Activated CD4-positive, alpha-beta T cell treated with anti-CD3 and anti-CD28 coated beads for 4 hours (primary cell): ENCODE measurements at regions not wholly inside any gene's neighbourhood (a gene's known extent, or its start where the extent isn't known, plus 50 kb on each side); places are given as distances from the start of the nearest gene placed in this dataset.
"Not testable (repeated sequence)": the region's sequence is repeated elsewhere in the genome, so short reads cannot be mapped to it uniquely, and the experiment has no call there.

Source experiments
- DNase-seq, 2 donors: peaks; one replicate each; pipeline ENCODE4 v3.0.0-alpha.2; 2020

DNA sequence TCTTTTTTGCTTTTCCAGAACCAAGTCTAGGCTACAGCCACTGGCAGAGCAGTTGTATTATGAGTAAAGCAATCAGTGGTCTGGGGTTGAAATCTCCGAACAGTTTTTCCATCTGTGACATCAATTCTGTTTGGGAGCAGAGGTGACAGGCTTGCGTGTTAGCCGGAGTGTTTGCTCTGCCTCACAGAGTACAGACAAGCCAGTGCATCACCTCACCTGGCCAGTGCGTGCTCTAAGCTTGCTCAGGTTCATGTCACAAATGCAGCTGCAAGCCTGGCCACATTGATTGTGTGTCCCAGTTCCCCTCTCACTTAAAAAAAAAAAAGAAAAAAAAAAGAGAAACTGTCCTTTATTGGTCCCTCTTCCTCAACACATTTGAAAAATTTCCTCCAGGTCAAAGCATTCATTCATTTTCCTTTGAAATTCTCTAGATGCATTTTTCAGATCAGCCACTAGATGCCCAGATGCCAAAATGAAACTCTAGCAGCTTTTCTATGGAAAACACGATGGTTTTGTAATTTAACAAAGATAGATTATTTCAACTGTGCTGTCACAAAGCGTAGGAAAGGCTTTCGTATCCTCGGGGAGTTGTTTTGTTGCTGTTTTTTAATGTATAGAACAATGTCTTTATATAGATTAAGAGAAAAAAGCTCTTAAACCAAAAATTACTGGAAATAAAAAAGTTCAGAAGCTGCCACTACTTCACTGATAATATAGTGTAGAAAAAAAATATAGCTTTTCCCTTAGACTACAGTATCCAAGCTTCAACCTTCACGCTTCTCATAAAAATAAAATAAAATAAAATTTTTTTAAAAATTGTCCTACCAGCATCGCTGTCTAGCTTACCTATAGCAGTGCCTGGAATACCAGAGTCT, 585.5 kb downstream of the TLE1 start:
- DNase-seq: no peak

DNA sequence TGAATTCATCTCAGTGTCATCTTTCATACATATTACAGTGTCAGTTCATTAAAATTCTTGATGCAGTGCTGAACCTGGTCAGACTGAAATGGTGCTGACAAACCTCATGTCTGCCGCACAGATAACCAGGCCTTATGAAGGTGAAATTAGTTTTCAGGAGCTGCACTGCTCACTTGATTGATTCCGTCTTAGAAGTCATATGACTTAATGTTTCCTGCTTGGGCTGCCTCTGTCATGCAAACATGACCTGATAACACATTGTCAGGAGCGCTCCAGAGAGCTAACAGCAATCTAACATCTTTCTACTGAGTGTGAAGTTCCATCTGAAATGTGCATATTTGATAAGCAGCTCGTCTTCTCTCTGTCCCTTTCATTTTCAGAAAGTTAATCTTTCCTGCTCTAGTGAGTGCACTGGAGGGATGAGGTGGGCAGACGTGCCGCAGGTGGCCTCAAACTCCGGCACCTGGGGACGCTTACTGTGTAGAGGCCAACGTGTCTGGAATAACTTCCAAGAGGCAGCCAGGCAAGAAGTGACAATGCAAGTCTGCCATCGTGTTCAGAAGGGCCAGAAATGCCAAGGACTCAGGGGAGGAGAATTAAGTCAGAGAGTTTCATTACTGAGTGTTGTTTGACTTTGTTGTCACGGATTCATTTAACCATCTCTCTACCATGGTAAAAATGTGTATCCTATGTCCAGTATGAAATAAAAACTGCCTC, 592.1 kb downstream of the TLE1 start:
- no peak for DNase-seq

DNA sequence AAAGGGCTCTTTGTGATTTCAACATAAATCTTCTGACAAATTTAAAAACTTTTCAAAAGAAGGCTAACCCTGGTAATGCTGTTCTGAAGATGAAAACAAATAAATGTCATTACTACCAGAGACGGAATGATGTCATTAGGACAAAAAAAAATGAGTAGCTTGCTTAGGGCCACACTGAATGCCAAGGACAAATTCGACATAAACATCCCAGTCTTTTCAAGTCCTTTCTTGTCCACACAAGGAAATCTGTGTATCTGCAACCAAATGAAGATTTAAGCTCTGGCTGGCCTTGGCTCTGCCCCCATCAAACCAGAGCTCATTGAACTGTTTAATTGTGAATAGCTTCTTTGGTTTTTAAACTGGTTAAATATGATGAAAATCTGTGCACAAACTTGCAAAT, 592.7 kb downstream of the TLE1 start:
- DNase-seq: no peak

DNA sequence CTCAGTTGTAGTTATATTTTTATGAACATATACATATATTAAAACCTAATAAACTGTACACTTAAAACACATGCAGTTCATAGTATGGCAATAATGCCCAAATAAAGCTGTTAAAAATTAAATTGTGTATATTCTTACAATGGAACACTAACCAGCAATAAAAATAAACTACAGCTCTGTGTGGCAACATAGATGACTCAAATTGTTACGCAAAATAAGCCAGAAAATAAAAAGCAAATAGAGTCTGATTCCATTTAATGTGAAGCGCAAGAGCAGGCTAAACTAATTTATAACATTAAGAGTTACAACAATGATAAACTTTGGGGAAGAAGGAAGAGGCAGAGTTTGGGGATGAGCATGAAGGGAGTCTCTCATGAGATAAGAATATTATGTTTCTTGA, 597.3 kb downstream of the TLE1 start:
- DNase-seq: no peak

DNA sequence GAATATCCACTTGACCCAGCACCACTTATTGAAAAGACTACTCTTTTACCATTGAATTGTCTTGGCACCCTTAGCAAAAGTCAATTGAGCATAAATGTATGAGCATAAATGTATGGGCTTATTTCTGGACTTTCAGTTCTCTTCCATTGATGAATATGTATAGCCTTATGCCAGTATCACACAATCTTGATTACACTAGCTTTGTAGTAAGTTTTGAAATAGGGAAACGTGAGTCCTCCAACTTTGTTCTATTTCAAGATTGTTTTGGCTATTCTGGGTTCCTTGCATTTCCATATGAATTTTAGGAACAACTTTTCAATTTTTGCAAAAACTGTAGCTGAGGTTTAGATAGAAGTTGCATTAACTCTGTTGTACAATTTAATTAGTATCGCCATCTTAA, 601.0 kb downstream of the TLE1 start:
- no peak for DNase-seq

DNA sequence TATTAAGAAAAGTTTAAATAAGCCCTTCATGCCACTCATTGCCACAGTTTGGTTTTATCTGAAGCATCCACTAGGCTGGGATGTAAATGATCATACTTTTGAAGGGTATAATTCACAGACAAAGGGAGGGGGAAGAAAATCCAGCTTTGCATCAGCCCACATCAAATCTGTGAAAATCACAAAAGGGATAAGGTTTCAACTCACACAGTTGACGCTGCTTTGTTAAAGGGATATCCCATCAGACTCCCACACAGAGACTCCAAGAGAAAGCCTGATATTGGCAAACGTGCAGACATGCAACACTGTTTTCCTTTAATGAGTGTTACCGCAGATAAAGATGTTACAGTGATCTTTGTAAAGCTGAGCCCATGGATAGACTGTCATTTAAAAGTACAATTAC, 602.9 kb downstream of the TLE1 start:
- no peak for DNase-seq

GRCh38 chr9:81083854-81084512, 605.4 kb downstream of the TLE1 start:
- no peak for DNase-seq

- no peak for DNase-seq
Observed at GRCh38 chr9:81083067-81083466, 606.3 kb downstream of the TLE1 start.

DNA sequence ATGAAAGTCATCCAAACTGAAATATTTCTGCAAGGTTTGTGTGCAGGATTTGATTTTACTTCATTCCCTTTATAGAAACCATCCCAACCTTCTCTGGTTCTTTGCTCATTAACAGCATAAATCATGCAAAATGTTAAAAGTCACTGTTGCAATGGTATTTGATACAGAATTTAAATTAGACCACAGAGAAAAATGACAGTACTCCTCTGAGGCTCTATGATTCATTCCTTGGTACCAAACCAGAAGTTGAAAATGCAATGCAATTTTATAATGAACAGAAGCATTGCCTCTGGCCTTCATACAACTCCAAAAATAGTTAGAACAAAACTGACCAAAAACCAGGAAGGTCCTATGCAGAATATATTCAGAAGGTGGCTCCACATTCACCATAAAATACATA, 607.1 kb downstream of the TLE1 start:
- no peak for DNase-seq

- no peak for DNase-seq
Observed at GRCh38 chr9:81080900-81081299, 608.4 kb downstream of the TLE1 start.

DNA sequence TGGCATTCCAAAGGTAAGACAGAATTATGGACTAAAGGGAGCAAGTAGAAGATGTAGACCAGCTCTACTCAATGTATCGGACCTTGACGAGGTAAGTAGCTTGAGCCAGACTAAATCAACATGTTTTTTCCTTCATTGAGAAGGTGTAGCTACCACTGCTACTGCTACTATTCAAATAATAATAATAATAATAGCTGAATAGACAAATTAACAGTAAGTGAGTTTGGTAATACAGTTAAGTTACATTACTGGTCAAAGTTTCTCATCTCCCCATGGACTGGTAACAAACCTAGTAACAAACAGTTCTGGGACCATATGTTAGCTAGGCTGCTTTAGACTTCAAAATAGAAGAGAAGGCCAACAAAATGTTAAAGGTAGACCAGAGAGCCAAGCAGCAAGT, 609.2 kb downstream of the TLE1 start:
- DNase-seq: no peak

GRCh38 chr9:81079055-81079454, 610.3 kb downstream of the TLE1 start:
- no peak for DNase-seq

DNA sequence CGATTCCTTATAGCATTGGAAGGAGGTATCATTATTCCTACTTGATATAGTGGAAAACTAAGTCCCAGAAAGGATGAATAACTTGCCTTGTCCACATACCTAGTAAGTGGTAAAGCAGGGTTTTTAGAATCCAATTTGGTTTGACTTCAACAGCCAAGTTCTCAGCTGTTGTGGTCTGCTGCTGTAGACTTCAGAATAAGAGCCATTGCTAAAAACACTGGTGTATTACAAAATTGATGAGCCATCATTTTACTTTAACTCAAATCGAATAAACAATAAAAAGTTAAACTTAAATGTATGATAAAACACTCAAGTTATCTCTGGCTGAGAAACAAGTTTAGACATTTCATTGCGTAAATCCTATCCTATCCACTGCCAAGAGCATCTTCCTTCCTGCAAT, 610.8 kb downstream of the TLE1 start:
- DNase-seq: no peak

DNA sequence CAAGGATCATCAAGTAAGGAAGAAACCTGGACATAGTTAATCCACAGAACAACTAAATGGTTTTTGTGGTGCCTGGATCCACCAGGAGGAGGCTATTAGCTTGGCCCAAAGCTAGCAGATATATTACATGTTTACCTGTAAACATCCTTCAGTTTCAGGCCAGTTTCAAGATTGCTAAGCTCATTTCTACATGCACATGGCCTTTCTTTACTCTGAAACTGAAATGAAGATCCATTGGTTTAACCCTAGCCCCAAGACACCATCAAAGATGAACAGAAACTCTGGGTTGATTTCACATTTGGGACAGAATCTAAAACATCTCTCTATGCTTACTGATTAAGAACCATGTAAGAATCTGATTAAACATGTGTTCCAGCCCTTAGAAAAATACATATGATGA, 611.8 kb downstream of the TLE1 start:
- no peak for DNase-seq

- no peak for DNase-seq
Observed at GRCh38 chr9:81076131-81076530, 613.2 kb downstream of the TLE1 start.

- no peak for DNase-seq
Observed at GRCh38 chr9:81074221-81074620, 615.1 kb downstream of the TLE1 start.

GRCh38 chr9:81073821-81074220, 615.5 kb downstream of the TLE1 start:
- DNase-seq: no peak

- no peak for DNase-seq
Observed at GRCh38 chr9:81072758-81073157, 616.6 kb downstream of the TLE1 start.

DNA sequence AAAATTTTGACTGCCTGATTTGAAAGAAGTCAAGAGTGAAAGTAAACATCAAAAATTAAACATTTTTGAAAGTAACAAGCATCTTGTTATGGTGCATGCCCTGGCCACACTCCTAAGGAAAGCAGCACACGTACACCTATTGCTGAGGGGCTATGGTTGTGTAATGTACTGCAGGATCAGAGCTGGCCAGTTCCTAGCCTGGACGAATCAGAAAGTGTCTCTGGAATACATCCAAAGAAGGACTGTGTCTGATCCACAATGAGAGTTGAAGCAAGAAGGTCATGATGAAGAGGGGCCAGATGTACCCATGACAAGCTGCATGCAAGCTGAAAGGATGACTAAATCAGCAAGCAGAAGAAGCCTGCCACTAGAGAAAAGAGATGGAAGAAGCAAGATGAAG, 618.2 kb downstream of the TLE1 start:
- DNase-seq: no peak

DNA sequence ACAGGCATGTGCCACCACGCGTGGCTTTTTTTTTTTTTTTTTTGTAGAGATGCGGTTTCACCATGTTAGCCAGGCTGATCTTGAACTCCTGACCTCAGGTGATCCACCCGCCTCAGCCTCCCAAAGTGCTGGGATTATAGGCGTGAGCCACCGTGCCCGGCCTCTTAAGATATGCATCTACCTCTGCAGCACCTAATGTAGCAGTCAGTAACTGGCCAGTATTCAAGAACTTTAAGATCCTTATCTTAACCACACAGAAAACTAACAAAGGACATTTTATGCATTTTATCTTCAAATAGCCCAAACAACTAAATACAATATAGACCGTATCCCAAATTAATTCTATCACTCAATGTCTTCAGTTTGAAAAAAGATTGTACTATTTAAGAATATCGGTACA, 618.7 kb downstream of the TLE1 start:
- DNase-seq: no peak

- no peak for DNase-seq
Observed at GRCh38 chr9:81069923-81070322, 619.4 kb downstream of the TLE1 start.

GRCh38 chr9:81069038-81069795, 620.1 kb downstream of the TLE1 start:
- no peak for DNase-seq

- not testable (repeated sequence) for DNase-seq
Observed at GRCh38 chr9:81062995-81063394, 626.4 kb downstream of the TLE1 start.
